ENCODE measurements at regions not wholly inside any gene's neighbourhood (a gene's known extent, or its start where the extent isn't known, plus 50 kb on each side); places are given as distances from the start of the nearest gene placed in this dataset.

DNA sequence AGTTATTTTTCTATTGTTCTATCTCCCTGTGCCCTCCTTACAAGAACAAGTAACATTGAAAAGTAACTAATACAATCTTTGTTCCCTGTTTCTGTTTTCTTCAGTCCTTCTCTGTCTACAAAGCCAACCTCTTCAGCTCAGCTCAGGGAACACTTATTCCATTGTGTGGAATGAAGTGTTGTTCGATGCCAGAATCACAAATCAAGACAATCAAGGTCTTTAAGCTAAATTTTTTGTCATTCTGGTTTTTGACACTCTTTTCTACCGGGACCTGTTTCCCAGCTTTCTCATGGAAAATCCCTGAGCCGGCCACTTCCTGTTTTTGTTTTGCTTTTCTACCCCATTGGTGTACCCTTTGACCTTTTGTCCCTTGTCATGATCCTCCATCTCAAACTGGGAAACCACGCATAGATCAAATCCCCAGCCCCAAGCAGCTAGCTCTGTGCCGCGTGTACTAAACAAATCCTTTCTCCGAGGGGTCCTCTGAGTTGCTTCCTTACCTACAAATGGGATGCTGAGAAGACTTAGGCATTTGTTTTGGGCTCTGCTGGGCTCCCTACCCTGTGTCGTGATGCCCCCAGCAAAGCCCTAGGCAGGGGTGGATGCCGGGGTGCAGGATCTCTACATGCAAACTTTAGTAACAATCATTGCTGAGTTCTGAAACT, 141.8 kb downstream of the TOMM20 start:
- intact Hi-C loops (cut with micrococcal nuclease), result no loop called here
- H3K9me2 ChIP-seq (ENCODE audit: insufficient read depth), result no peaks in the 10 kb centered on the region
- peaks cover 8 to 34% of the 10 kb centered on the region in 2 experiments; a peak in 3 of 4 replicates for H3K4me1 ChIP-seq (ENCODE audit: control insufficient read depth in 1 of 2, insufficient read depth in 2 of 2, low read length in 2 of 2)
- H3K27ac ChIP-seq (ENCODE audit: low read depth, low read length), result no peak overlapping the region
- no peak for DNase-seq (ENCODE audit: low read depth, low spot score)
- ChIA-PET POLR2A (no interaction called here), RAD21 (ENCODE audit: low non-redundant PET in 1 of 2, low total read pairs in 2 of 2, uncharacterized antibody in 2 of 2, unreplicated experiment in 2 of 2) (no interaction called here), CTCF (no interaction called here)
- no TSS peak for BruUV-seq (replicated peaks)
- no peaks in the 10 kb centered on the region for H3K27me3 ChIP-seq (ENCODE audit: insufficient read depth, low read length)
- no peaks in the 10 kb centered on the region for H3K36me3 ChIP-seq (ENCODE audit: control insufficient read depth in 1 of 2, insufficient read depth in 2 of 2, low read length in 2 of 2)
- TF ChIP-seq ZNF274 (IDR thresholded peaks at IDR 0.05; ENCODE audit: low read depth, low read length), result no peak
- TF ChIP-seq EZH2phosphoT487 (IDR thresholded peaks at IDR 0.05; ENCODE audit: borderline replicate concordance), result no peak
- no peak for TF ChIP-seq EGR1 (IDR thresholded peaks at IDR 0.05; ENCODE audit: low read depth)
- TF ChIP-seq SRF (IDR thresholded peaks at IDR 0.05; ENCODE audit: low read depth), result no peak
- no peak for TF ChIP-seq FOSL1 (IDR thresholded peaks at IDR 0.05; ENCODE audit: low read depth)
- TF ChIP-seq EZH2 (IDR thresholded peaks at IDR 0.05), result no peak
- TF ChIP-seq ZFX (IDR thresholded peaks at IDR 0.05), result no peak
- no peak for TF ChIP-seq YY1 (IDR thresholded peaks at IDR 0.05; ENCODE audit: extremely low read depth, insufficient replicate concordance, low read depth, low read length)
- TF ChIP-seq JUND (IDR thresholded peaks at IDR 0.05), result no peak
- TF ChIP-seq CEBPB (IDR thresholded peaks at IDR 0.05; ENCODE audit: low read depth), result no peak
- TF ChIP-seq POLR2A (IDR thresholded peaks at IDR 0.05; ENCODE audit: borderline replicate concordance, extremely low read depth, insufficient read depth, insufficient read length), result no peak
- TF ChIP-seq, protein P1, sequence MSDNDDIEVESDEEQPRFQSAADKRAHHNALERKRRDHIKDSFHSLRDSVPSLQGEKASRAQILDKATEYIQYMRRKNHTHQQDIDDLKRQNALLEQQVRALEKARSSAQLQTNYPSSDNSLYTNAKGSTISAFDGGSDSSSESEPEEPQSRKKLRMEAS (IDR thresholded peaks at IDR 0.05), result no peak
- TF ChIP-seq, protein P2, sequence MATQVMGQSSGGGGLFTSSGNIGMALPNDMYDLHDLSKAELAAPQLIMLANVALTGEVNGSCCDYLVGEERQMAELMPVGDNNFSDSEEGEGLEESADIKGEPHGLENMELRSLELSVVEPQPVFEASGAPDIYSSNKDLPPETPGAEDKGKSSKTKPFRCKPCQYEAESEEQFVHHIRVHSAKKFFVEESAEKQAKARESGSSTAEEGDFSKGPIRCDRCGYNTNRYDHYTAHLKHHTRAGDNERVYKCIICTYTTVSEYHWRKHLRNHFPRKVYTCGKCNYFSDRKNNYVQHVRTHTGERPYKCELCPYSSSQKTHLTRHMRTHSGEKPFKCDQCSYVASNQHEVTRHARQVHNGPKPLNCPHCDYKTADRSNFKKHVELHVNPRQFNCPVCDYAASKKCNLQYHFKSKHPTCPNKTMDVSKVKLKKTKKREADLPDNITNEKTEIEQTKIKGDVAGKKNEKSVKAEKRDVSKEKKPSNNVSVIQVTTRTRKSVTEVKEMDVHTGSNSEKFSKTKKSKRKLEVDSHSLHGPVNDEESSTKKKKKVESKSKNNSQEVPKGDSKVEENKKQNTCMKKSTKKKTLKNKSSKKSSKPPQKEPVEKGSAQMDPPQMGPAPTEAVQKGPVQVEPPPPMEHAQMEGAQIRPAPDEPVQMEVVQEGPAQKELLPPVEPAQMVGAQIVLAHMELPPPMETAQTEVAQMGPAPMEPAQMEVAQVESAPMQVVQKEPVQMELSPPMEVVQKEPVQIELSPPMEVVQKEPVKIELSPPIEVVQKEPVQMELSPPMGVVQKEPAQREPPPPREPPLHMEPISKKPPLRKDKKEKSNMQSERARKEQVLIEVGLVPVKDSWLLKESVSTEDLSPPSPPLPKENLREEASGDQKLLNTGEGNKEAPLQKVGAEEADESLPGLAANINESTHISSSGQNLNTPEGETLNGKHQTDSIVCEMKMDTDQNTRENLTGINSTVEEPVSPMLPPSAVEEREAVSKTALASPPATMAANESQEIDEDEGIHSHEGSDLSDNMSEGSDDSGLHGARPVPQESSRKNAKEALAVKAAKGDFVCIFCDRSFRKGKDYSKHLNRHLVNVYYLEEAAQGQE (IDR thresholded peaks at IDR 0.05; ENCODE audit: low read depth), result no peak
- TF ChIP-seq, protein P3, sequence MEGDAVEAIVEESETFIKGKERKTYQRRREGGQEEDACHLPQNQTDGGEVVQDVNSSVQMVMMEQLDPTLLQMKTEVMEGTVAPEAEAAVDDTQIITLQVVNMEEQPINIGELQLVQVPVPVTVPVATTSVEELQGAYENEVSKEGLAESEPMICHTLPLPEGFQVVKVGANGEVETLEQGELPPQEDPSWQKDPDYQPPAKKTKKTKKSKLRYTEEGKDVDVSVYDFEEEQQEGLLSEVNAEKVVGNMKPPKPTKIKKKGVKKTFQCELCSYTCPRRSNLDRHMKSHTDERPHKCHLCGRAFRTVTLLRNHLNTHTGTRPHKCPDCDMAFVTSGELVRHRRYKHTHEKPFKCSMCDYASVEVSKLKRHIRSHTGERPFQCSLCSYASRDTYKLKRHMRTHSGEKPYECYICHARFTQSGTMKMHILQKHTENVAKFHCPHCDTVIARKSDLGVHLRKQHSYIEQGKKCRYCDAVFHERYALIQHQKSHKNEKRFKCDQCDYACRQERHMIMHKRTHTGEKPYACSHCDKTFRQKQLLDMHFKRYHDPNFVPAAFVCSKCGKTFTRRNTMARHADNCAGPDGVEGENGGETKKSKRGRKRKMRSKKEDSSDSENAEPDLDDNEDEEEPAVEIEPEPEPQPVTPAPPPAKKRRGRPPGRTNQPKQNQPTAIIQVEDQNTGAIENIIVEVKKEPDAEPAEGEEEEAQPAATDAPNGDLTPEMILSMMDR (IDR thresholded peaks at IDR 0.05 in 2 of 3, conservative IDR thresholded peaks at IDR 0.05 in 1 of 3; ENCODE audit: borderline replicate concordance in 1 of 3, insufficient read depth in 1 of 3, low read depth in 2 of 3, low read length in 2 of 3), result no peak
- no peak for TF ChIP-seq SP1 (IDR thresholded peaks at IDR 0.05; ENCODE audit: low read depth)
- TF ChIP-seq, protein P4, sequence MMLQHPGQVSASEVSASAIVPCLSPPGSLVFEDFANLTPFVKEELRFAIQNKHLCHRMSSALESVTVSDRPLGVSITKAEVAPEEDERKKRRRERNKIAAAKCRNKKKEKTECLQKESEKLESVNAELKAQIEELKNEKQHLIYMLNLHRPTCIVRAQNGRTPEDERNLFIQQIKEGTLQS (IDR thresholded peaks at IDR 0.05), result no peak
- TF ChIP-seq POLR2AphosphoS5 (IDR thresholded peaks at IDR 0.05; ENCODE audit: low read depth, low read length), result no peak
- TF ChIP-seq CBX3 (IDR thresholded peaks at IDR 0.05; ENCODE audit: low read depth), result no peak
- no peak for TF ChIP-seq ELF1 (IDR thresholded peaks at IDR 0.05; ENCODE audit: borderline replicate concordance, low read depth)
- no peak for TF ChIP-seq TCF7L2 (IDR thresholded peaks at IDR 0.05; ENCODE audit: borderline replicate concordance, extremely low read depth, insufficient read depth, insufficient read length)
- ATAC-seq, result no peak
- H3K4me3 ChIP-seq (replicated peaks in 1 of 2; ENCODE audit: low read depth in 1 of 2, low read length in 2 of 2), result no peak overlapping the region
- no peak overlapping the region for H3K4me2 ChIP-seq (ENCODE audit: low read length)
- peak overlapping the region; percentile 44 for H2AFZ ChIP-seq (ENCODE audit: low read depth, low read length, poor library complexity, severe bottlenecking)
- no peaks in the 10 kb centered on the region for H4K20me1 ChIP-seq (ENCODE audit: insufficient read depth)
- H3K79me2 ChIP-seq (ENCODE audit: insufficient read depth, low read length), result no peaks in the 10 kb centered on the region
- no peak overlapping the region for H3K9ac ChIP-seq (ENCODE audit: low read length)
- no peaks in the 10 kb centered on the region for H3K9me3 ChIP-seq (ENCODE audit: control insufficient read depth in 1 of 2, insufficient read depth in 1 of 2, low read depth in 1 of 2, low read length in 2 of 2)
